GM19023 (cell line): ENCODE measurements at regions not wholly inside any gene's neighbourhood (a gene's known extent, or its start where the extent isn't known, plus 50 kb on each side); places are given as distances from the start of the nearest gene placed in this dataset.
"Not testable (repeated sequence)": the region's sequence is repeated elsewhere in the genome, so short reads cannot be mapped to it uniquely, and the experiment has no call there.

Source experiments
- ATAC-seq: cut with Tn5 transposase; IDR thresholded peaks from one replicate; pipeline ENCODE4 v1.9.1; 2021; ENCODE audit warnings: mild to moderate bottlenecking, moderate library complexity; ENCODE audit not compliant: unreplicated experiment

- ATAC-seq: no peak
These were observed 157.0 kb upstream of the DEPDC1 start for GRCh38 chr1:68653882-68654281.

GRCh38 chr1:68673771-68674170, 176.9 kb upstream of the DEPDC1 start:
- no peak for ATAC-seq

DNA sequence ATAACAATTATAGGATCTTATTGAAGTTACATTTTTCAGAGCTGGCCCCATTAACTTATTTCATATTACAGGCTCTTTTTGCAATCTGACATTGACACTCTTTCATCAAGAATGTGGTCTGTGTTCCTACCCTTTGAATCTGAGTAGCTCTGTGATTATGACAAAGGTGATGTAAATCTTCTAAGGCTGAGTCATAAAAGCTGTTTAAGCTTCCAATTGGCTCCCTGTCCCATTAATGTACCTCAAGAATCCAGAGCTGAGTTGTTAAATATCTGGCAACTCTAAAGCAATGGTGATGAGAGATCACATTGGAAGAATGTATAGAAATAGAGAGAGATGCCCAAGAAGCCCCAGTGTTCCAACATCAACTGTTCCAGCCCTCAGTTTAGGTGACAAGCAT, 178.5 kb upstream of the DEPDC1 start:
- no peak for ATAC-seq

GRCh38 chr1:68677684-68678351, 180.9 kb upstream of the DEPDC1 start:
- ATAC-seq: no peak

DNA sequence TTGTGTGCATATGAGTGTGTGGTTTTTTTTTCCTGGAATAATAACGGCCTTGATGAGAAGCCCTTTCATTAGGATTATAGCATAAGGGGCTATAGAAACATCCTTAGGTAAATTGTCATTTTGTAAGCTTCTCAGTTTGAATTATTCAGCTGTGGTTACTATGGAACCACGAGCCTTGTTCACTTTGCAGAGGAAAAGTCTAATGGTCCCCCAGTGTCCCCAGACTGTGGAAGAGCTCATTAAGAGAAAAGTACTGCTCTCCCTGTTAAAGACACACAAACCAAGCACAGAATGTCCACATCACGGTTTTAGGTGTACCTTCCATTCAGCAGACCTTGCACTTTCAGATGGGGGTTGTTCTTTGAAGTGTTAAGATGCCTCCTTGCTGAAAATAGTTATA, 199.3 kb upstream of the DEPDC1 start:
- ATAC-seq: no peak

DNA sequence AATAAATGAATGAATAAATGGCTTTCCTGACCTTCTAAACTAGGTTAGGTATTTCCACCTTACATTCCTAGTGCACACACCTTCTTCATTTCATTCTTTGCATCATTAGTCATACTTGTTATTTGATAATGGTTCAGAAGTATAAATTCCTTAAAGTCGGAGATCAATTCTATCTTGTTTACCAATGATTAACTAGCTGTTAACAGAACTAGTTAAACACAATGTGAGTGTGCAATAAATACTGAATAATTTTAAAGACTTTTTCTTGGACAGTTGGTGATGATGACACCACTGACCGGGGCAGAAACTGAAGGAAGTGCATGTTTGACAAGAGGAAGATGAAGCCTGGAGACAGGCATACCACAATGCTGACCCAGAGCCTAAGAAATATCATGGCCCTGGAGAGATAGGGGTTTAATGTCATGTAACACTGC, 207.1 kb upstream of the DEPDC1 start:
- ATAC-seq: no peak

DNA sequence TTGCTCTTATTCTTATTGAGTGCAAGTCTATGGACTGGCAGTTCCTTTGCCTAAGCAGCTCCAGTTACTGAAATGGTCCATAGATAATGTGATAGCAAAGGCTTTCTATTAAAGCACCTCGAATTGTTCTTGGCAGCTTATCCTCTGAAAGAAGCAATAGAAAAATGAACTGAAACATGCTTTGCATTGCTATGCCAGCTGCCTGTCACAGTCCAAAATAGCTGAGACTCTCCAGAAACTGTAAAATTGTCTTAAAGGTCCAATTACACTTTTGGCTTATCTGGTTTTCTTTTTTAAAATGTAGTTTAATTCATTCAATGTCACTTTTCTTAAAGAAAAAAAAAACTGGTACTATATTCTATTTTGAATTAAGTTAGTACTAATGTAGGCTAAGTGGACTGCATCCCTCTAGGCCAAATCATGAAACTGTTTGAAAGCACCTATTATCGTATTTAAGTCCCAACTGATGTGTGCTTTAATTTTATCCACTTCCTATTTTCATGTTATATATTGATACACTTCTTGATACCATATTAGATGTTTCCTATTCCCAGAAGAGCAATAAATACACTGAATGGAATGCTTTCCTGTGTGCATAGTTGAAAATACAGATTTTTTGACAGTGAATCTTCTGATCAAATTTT, 208.0 kb upstream of the DEPDC1 start:
- ATAC-seq: no peak

GRCh38 chr1:68705466-68705865, 208.6 kb upstream of the DEPDC1 start:
- no peak for ATAC-seq

DNA sequence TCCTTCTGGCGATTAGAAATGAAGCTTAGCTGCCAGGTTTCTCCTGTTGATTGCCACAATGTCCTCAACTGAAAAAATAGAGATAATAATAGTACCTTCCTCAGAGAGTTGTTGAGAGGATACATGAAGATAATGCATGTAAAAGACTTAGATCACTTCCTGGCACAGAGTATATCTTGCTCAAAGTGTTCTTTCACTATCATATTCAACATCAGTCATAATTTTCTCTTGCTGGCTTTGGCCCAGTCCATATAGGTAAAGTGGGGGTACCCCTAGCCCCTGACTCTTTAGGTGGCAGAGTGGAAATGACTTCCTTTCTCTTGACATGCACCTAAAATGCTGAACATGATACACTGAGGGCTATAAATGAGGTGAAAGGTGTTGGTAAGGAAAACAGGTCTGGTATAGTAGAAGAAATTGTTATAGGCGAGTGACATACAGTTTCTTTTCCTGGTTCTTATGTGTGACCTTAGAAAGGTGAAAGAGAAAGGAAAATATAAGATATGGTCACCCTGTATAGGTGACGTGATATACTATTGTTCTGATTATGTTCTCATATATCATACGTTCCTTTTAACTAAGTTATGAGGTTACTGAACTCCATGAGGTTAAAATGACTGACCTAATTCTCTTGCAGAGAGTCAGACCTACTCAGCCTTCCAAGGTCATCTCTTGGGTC, 209.9 kb upstream of the DEPDC1 start:
- no peak for ATAC-seq

- no peak for ATAC-seq
These were observed 220.4 kb upstream of the DEPDC1 start for GRCh38 chr1:68717330-68717729.

- no peak for ATAC-seq
These were observed 223.6 kb upstream of the DEPDC1 start for GRCh38 chr1:68720476-68720875.

- ATAC-seq: no peak
These were observed 226.9 kb upstream of the DEPDC1 start for GRCh38 chr1:68723791-68724190.

DNA sequence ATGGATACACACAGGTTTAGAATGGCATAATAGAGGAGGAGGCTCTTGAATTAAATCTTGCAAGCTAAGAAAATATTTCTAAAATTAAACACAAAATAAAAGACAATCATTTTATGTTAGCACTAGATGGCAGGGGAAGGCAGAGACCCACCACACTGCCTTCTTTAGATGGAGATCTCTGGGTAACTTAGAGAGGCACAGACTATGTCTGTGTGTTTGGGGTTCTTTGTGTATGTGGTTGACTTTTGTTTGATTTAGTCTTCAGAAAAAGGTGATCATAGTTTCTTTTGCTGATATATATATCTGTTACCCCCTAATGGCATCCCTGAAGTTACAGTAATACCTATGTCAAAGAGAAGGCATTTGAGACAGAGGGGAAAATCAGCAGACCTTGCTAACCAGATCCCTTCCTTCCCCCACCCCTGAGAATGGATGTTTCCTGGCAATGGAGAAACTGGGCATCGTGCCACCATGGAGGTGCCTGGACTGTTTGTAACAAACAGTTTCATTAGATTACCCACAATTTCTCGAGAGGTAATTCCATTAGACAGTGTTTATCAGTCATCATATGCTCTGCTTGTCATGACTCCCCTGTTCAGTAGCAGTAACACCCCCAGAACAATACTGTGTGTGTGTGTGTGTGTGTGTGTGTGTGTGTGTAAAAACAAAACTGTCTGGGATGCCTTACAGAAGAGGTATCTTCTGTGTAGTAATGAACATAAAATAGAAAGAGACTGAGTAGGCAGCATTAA, 228.3 kb upstream of the DEPDC1 start:
- ATAC-seq: no peak

DNA sequence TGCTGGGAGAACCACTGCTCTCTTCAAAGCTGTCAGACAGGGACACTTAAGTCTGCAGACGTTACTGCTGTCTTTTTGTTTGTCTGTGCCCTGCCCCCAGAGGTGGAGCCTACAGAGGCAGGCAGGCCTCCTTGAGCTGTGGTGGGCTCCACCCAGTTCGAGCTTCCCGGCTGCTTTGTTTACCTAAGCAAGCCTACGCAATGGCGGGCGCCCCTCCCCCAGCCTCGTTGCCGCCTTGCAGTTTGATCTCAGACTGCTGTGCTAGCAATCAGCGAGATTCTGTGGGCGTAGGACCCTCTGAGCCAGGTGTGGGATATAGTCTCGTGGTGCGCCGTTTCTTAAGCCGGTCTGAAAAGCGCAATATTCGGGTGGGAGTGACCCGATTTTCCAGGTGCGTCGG, 242.6 kb upstream of the DEPDC1 start:
- ATAC-seq: not testable (repeated sequence)

DNA sequence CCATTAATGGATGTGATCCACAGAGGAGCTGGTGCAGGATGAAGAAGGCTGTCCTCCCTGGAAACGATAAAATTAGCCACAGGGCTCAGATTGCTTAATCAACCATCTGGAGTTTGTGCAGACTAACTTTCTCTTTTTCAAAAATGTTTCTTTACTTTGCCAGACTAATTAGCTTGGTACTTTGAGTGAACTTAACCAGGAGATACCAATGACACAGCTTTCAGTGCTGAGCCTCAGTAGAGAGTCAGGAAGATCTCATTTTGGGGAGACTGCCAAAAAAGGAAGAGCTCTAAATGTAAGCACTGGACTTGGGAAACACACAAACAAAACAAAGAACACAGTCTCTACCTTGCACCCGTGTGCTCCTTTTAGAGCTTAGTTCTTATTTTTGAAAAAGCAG, 248.1 kb upstream of the DEPDC1 start:
- no peak for ATAC-seq

DNA sequence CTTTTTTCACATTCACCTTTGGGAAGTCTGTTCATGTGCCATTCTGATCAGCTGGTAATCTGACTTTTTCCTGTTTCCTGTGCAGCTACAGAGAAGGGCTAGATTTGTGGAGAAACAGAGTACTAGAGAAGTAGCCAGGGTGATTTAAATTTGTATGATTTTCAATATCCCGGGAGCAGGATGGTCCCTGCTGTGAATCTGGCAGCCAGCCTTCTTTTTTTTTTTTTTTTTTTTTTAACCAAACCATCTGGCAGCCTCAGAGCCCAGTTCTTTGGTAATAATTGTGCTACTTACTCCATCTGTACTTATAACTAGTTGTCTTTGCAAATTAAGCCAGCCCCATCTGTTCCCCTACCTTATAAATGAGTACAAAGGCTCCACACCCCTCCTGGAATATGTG, 248.6 kb upstream of the DEPDC1 start:
- ATAC-seq: no peak

GRCh38 chr1:68746378-68746777, 249.5 kb upstream of the DEPDC1 start:
- no peak for ATAC-seq

GRCh38 chr1:68751723-68752122, 254.8 kb upstream of the DEPDC1 start:
- no peak for ATAC-seq

GRCh38 chr1:68758666-68759209, 261.9 kb upstream of the DEPDC1 start:
- no peak for ATAC-seq

DNA sequence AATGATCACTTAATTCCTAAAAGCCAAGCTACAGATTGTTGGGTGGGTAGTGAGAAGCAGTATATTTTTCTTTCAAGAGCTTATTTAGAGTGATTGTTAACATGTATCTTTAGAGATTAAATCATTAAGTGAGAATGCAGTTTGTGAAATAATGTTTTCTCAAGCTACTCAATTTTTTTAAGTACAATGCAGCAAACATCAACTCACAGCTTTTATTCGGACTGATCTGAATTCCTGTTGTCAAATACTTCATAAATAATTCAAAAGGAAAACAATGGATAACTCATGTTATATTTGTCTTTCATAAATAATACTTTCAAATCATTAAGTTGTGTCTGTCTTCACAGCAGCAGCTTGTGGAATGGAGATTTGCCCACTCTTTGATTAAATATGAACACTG, 271.1 kb upstream of the DEPDC1 start:
- no peak for ATAC-seq

- no peak for ATAC-seq
These were observed 273.9 kb upstream of the DEPDC1 start for GRCh38 chr1:68770817-68771216.
